Keratinocyte (primary cell): ENCODE measurements at regions not wholly inside any gene's neighbourhood (a gene's known extent, or its start where the extent isn't known, plus 50 kb on each side); places are given as distances from the start of the nearest gene placed in this dataset.

Experiments
- DNase-seq: peaks from one replicate; pipeline ENCODE4 v3.0.0-alpha.2; 2011; ENCODE audit warnings: low read depth, missing footprints, low spot score
- FAIRE-seq: peaks from 2 replicates; lab custom pipeline; 2011; peaks lifted over from hg19 to GRCh38; lab: Jason Lieb, UNC
- H2AFZ ChIP-seq: 2 replicates; pipeline ENCODE4 v1.6.0; 2012; ENCODE audit warnings: low read length, control low read depth, inconsistent platforms; ENCODE audit not compliant: control insufficient read depth
- H3K27ac ChIP-seq: 2 replicates; pipeline ENCODE4 v1.5.1; 2011; ENCODE audit warnings: low read length; ENCODE audit not compliant: control insufficient read depth, insufficient read depth
- H3K27me3 ChIP-seq: 3 replicates; pipeline ENCODE4 v1.6.0; 2011; ENCODE audit warnings: low read length; ENCODE audit not compliant: control insufficient read depth, insufficient read depth; ENCODE audit errors: extremely low read depth
- H3K36me3 ChIP-seq, 2 experiments: 2 replicates in 1 of 2; 3 replicates in 1 of 2; pipeline ENCODE4 v1.5.1; 2011; ENCODE audit warnings: low read length in 2 of 2, mild to moderate bottlenecking in 1 of 2; ENCODE audit not compliant: control insufficient read depth in 2 of 2, insufficient read depth in 2 of 2; ENCODE audit errors: extremely low read depth in 1 of 2
- H3K4me1 ChIP-seq: 3 replicates; pipeline ENCODE4 v1.5.1; 2011; ENCODE audit warnings: low read length; ENCODE audit not compliant: control insufficient read depth, insufficient read depth; ENCODE audit errors: extremely low read depth
- H3K4me2 ChIP-seq: 3 replicates; pipeline ENCODE4 v1.6.0; 2011; ENCODE audit warnings: low read depth, low read length; ENCODE audit not compliant: control insufficient read depth, insufficient read depth; ENCODE audit errors: extremely low read depth
- H3K4me3 ChIP-seq, 3 experiments: fragments of 200-600 bp in 1 of 3; sonication (generic) in 1 of 3; 2 replicates in 2 of 3; 3 replicates in 1 of 3; pipeline ENCODE4 v1.5.1; 2011 to 2016; ENCODE audit warnings: low read length in 3 of 3, mild to moderate bottlenecking in 3 of 3, control low read depth in 2 of 3, inconsistent platforms in 1 of 3, low read depth in 1 of 3, mixed read lengths in 1 of 3, mixed run types in 1 of 3, moderate library complexity in 1 of 3; ENCODE audit not compliant: control insufficient read depth in 2 of 3, insufficient read depth in 2 of 3; ENCODE audit errors: extremely low read depth in 1 of 3
- H3K79me2 ChIP-seq: 2 replicates; pipeline ENCODE4 v1.6.0; 2012; ENCODE audit warnings: low read length; ENCODE audit not compliant: control insufficient read depth, insufficient read depth
- H3K9ac ChIP-seq: 3 replicates; pipeline ENCODE4 v1.6.0; 2011; ENCODE audit warnings: low read length; ENCODE audit not compliant: control insufficient read depth, insufficient read depth; ENCODE audit errors: extremely low read depth
- H3K9me1 ChIP-seq: 3 replicates; pipeline ENCODE4 v1.6.0; 2011; ENCODE audit warnings: low read length; ENCODE audit not compliant: control insufficient read depth, insufficient read depth; ENCODE audit errors: extremely low read depth
- H3K9me3 ChIP-seq: 2 replicates; pipeline ENCODE4 v1.5.1; 2012; ENCODE audit warnings: low read depth, low read length; ENCODE audit not compliant: control insufficient read depth
- H4K20me1 ChIP-seq: 3 replicates; pipeline ENCODE4 v1.6.0; 2011; ENCODE audit warnings: low read length; ENCODE audit not compliant: control insufficient read depth, insufficient read depth; ENCODE audit errors: extremely low read depth
- EZH2 ChIP-seq: IDR thresholded peaks from one replicate; pipeline ENCODE4 v1.6.1; 2012; ENCODE audit warnings: inconsistent platforms, mild to moderate bottlenecking, low read length, moderate library complexity
- dilution Hi-C: fragments of 300-500 bp; cut with MboI; formaldehyde crosslinking; loops from one replicate; pipeline ENCODE4 v1.7.0; 2020; ENCODE audit warnings: low sequenced_read_pairs; ENCODE audit not compliant: extremely low pct_ligation_motif_present
- TF ChIP-seq, protein P1 (sequence below), 3 experiments: IDR thresholded peaks in 1 of 3; conservative IDR thresholded peaks in 1 of 3; optimal IDR thresholded peaks in 1 of 3; 2 replicates in 2 of 3; 3 replicates in 1 of 3; pipeline versions ENCODE3 to v1.5.1; 2011; ENCODE audit warnings: low read length in 3 of 3, mild to moderate bottlenecking in 3 of 3, moderate library complexity in 2 of 3, control low read depth in 1 of 3, inconsistent platforms in 1 of 3; ENCODE audit not compliant: insufficient read depth in 2 of 3; ENCODE audit errors: extremely low read depth in 1 of 3

- H3K9me1 ChIP-seq, result no peaks in the 10 kb centered on the region
- no peaks in the 10 kb centered on the region for H3K36me3 ChIP-seq
- no peaks in the 10 kb centered on the region for H3K9me3 ChIP-seq
- dilution Hi-C loops, result no loop called here
- peaks cover 7% of the 10 kb centered on the region for H3K4me1 ChIP-seq
- no peak overlapping the region for H3K4me3 ChIP-seq
- H3K79me2 ChIP-seq, result no peaks in the 10 kb centered on the region
- H2AFZ ChIP-seq, result no peak overlapping the region
- no peak overlapping the region for H3K9ac ChIP-seq
- H3K27ac ChIP-seq, result no peak overlapping the region
- no peaks in the 10 kb centered on the region for H4K20me1 ChIP-seq
- TF ChIP-seq, protein P1, sequence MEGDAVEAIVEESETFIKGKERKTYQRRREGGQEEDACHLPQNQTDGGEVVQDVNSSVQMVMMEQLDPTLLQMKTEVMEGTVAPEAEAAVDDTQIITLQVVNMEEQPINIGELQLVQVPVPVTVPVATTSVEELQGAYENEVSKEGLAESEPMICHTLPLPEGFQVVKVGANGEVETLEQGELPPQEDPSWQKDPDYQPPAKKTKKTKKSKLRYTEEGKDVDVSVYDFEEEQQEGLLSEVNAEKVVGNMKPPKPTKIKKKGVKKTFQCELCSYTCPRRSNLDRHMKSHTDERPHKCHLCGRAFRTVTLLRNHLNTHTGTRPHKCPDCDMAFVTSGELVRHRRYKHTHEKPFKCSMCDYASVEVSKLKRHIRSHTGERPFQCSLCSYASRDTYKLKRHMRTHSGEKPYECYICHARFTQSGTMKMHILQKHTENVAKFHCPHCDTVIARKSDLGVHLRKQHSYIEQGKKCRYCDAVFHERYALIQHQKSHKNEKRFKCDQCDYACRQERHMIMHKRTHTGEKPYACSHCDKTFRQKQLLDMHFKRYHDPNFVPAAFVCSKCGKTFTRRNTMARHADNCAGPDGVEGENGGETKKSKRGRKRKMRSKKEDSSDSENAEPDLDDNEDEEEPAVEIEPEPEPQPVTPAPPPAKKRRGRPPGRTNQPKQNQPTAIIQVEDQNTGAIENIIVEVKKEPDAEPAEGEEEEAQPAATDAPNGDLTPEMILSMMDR (optimal IDR thresholded peaks at IDR 0.05 in 1 of 3, IDR thresholded peaks at IDR 0.05 in 1 of 3, conservative IDR thresholded peaks at IDR 0.05 in 1 of 3; ENCODE audit: extremely low read depth in 1 of 3, insufficient read depth in 2 of 3, low read length in 3 of 3), result no peak
- TF ChIP-seq EZH2, result no peak
- no peaks in the 10 kb centered on the region for H3K27me3 ChIP-seq
- no peak for FAIRE-seq
- H3K4me2 ChIP-seq, result no peak overlapping the region
- no peak for DNase-seq
Observed at GRCh38 chr4:26148927-26149326, 171.9 kb upstream of the RBPJ start.

- peak overlapping the region; percentile 31 for H3K4me2 ChIP-seq
- peak overlapping the region; percentile 56 for H2AFZ ChIP-seq
- no peak for DNase-seq
- no peaks in the 10 kb centered on the region for H3K79me2 ChIP-seq
- peaks cover 7% of the 10 kb centered on the region for H3K4me1 ChIP-seq
- no peak for TF ChIP-seq EZH2
- TF ChIP-seq, protein P1 (optimal IDR thresholded peaks at IDR 0.05 in 1 of 3, IDR thresholded peaks at IDR 0.05 in 1 of 3, conservative IDR thresholded peaks at IDR 0.05 in 1 of 3; ENCODE audit: extremely low read depth in 1 of 3, insufficient read depth in 2 of 3, low read length in 3 of 3), result peak in 1 of 3 experiments; percentile 25
- H4K20me1 ChIP-seq, result no peaks in the 10 kb centered on the region
- no peaks in the 10 kb centered on the region for H3K9me1 ChIP-seq
- no peaks in the 10 kb centered on the region for H3K27me3 ChIP-seq
- H3K9me3 ChIP-seq, result no peaks in the 10 kb centered on the region
- H3K4me3 ChIP-seq, result no peak overlapping the region
- no peaks in the 10 kb centered on the region for H3K36me3 ChIP-seq
- dilution Hi-C loops, result no loop called here
- H3K27ac ChIP-seq, result peak overlapping the region; percentile 5
- no peak overlapping the region for H3K9ac ChIP-seq
- peak; percentile 51 for FAIRE-seq
Observed at GRCh38 chr4:26150948-26151347, 169.9 kb upstream of the RBPJ start.
